ENCODE measurements at regions not wholly inside any gene's neighbourhood (a gene's known extent, or its start where the extent isn't known, plus 50 kb on each side); places are given as distances from the start of the nearest gene placed in this dataset.

DNA sequence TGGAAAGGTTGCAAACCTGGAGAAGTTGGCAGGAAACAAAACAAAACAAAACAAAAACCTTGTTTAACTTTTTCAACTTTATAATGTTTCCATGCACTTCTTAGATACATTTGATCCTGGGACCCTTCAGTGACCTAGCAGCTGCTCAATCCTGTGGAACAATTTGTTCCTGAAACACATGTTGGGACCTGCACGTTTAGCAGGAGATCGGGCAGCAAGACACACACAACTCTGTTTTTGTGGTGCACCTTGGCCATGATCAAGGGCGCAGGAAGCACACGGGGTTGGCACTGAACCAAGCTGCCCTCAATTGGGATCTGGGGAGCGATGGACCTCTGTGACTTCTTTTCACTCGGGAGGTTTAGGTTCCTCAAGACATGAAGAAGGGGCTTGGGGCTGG is 268.7 kb downstream of the LOXHD1 start (continued):
- TF ChIP-seq NPAS2 (CRISPR knock-in tag; IDR thresholded peaks at IDR 0.05; ENCODE audit: borderline replicate concordance) (no peak), HOXB5 (CRISPR knock-in tag; IDR thresholded peaks at IDR 0.05) (no peak)

DNA sequence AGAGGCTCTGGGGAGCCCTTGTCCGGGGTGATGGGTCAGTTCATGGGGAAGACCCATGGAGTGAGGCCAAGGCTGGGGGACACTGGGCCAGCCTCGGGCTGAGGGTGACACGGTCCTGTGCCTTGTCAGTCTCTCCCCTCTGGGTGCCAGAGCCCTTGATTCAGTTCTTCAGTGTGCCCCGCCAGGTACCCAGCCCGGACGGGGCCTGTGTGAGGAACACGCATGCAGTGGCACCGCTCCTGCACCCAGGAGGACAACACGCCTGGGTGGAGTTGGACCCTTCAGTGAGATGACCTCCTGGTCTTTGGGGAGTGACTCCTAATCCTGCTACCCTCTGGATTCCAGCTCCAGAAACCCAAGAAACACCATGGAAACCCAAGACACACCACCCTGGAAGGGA is 264.4 kb downstream of the LOXHD1 start:
- POLR2A ChIA-PET, result no interaction called here
- TF ChIP-seq REST (IDR thresholded peaks at IDR 0.05) (no peak), ZSCAN20 (CRISPR knock-in tag; IDR thresholded peaks at IDR 0.05) (no peak), TP53 (CRISPR knock-in tag; IDR thresholded peaks at IDR 0.05) (no peak), EP300 (IDR thresholded peaks at IDR 0.05) (no peak), FOSL2 (IDR thresholded peaks at IDR 0.05) (no peak), FOSL2 (CRISPR knock-in tag; IDR thresholded peaks at IDR 0.05) (no peak), SREBF2 (IDR thresholded peaks at IDR 0.05) (no peak), RCOR1 (IDR thresholded peaks at IDR 0.05; ENCODE audit: low read depth, low read length) (no peak), RFX5 (IDR thresholded peaks at IDR 0.05) (no peak), KDM1A (IDR thresholded peaks at IDR 0.05; ENCODE audit: low read depth) (no peak), CEBPB (IDR thresholded peaks at IDR 0.05) (no peak), EHF (CRISPR knock-in tag; IDR thresholded peaks at IDR 0.05) (no peak), HOXA7 (CRISPR knock-in tag; IDR thresholded peaks at IDR 0.05) (no peak)
- CTCF ChIA-PET, result no interaction called here
- no peak for FAIRE-seq
- no peak for ATAC-seq
- no peak for DNase-seq (ENCODE audit: low read depth in 1 of 2, low spot score in 1 of 2)
- no peak overlapping the region for H3K27ac ChIP-seq
- no peaks in the 10 kb centered on the region for H3K9me3 ChIP-seq
- no peak overlapping the region for H3K4me2 ChIP-seq
- WGBS (ENCODE audit: missing lambda C conversion rate), result 56% methylated on average over 3 of the region's 9 CpGs
- H3K4me1 ChIP-seq, result no peaks in the 10 kb centered on the region
- no peak overlapping the region for H3K4me3 ChIP-seq

- ChIA-PET CTCF (interaction anchor here (0.8 kb wide), 1 partner anchor 28 kb away, joined by 3 read pairs; no protein-coding TSS in a partner anchor), POLR2A (no interaction called here)
- Histone ChIP-seq H3K4me2 (no peak overlapping the region), H3K27ac (no peak overlapping the region), H3K4me1 (no peaks in the 10 kb centered on the region), H3K4me3 (no peak overlapping the region), H3K9me3 (no peaks in the 10 kb centered on the region)
- ATAC-seq (peak in 1 of 2 experiments; percentile 66; a peak in 2 of 6 replicates), DNase-seq (ENCODE audit: low read depth in 1 of 2, low spot score in 1 of 2) (no peak), FAIRE-seq (no peak)
- WGBS (ENCODE audit: missing lambda C conversion rate), result 46% methylated on average over 5 of the region's 8 CpGs
- TF ChIP-seq SREBF2 (IDR thresholded peaks at IDR 0.05) (no peak), PHF8 (IDR thresholded peaks at IDR 0.05; ENCODE audit: borderline replicate concordance, low read depth) (no peak), REST (IDR thresholded peaks at IDR 0.05) (no peak), FOSL2 (IDR thresholded peaks at IDR 0.05) (no peak), FOSL2 (CRISPR knock-in tag; IDR thresholded peaks at IDR 0.05) (no peak), MAFK (IDR thresholded peaks at IDR 0.05; ENCODE audit: partially characterized antibody) (no peak), HDAC2 (IDR thresholded peaks at IDR 0.05) (no peak), ESRRA (IDR thresholded peaks at IDR 0.05; ENCODE audit: borderline replicate concordance, low read length) (no peak)
Measured at GRCh38 chr18:46393230-46393629, 263.8 kb downstream of the LOXHD1 start.

Data from A549 (cell line).